GM12865 (cell line): ENCODE measurements at regions not wholly inside any gene's neighbourhood (a gene's known extent, or its start where the extent isn't known, plus 50 kb on each side); places are given as distances from the start of the nearest gene placed in this dataset.

ENCODE experiments used
- DNase-seq: peaks from one replicate; pipeline ENCODE4 v3.0.0; 2010; ENCODE audit warnings: low read depth
- H3K4me3 ChIP-seq: 2 replicates; pipeline ENCODE4 v1.5.1; 2011; ENCODE audit warnings: mild to moderate bottlenecking, low read depth, low read length, control low read depth
- TF ChIP-seq, protein P1 (sequence below): IDR thresholded peaks from 2 replicates; pipeline ENCODE4 v1.5.1; 2011; ENCODE audit warnings: low read length, control low read depth, low read depth, inconsistent platforms; ENCODE audit not compliant: insufficient read depth; ENCODE audit errors: missing control alignments

DNA sequence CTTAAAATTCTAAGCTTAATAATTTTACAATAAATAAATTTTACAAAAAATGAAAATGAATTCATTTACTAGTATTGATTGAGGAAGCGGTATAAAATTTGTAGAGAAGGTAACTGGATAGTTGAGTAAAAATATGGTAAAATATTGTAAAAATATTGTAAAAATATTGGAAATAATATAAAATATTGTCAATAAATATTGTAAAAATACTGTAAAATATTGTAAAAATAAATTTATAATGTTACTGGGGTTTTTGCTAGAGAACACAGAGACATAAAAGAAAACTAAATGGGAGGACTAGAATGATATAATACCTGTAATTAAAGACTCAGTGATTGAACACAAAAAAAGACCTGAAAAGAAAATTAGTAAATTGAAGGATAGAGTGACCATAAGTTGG is 546.3 kb upstream of the NETO1 start:
- H3K4me3 ChIP-seq: no peak overlapping the region
- DNase-seq: no peak
- TF ChIP-seq, protein P1, sequence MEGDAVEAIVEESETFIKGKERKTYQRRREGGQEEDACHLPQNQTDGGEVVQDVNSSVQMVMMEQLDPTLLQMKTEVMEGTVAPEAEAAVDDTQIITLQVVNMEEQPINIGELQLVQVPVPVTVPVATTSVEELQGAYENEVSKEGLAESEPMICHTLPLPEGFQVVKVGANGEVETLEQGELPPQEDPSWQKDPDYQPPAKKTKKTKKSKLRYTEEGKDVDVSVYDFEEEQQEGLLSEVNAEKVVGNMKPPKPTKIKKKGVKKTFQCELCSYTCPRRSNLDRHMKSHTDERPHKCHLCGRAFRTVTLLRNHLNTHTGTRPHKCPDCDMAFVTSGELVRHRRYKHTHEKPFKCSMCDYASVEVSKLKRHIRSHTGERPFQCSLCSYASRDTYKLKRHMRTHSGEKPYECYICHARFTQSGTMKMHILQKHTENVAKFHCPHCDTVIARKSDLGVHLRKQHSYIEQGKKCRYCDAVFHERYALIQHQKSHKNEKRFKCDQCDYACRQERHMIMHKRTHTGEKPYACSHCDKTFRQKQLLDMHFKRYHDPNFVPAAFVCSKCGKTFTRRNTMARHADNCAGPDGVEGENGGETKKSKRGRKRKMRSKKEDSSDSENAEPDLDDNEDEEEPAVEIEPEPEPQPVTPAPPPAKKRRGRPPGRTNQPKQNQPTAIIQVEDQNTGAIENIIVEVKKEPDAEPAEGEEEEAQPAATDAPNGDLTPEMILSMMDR: no peak

DNA sequence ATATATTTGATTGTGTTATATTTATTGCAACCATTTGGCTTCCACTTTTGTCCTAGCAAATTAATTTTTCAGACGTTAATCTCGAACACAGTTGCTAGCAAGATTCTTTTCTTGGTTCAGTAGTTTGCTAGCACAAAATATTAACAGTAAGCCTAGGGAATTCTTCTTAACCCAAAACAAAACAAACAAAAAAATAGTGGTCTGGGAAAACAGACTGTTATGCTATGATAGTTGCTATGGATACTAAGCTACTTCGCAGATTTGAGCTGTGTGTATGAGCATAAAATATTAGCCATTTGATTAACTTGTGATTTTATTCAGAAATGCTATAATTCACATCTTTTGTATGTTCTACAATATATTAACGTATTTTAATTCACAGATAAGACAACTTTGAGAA is 541.5 kb upstream of the NETO1 start:
- DNase-seq: no peak
- TF ChIP-seq, protein P1: no peak

GRCh38 chr18:73408469-73408868 is 540.7 kb upstream of the NETO1 start:
- TF ChIP-seq, protein P1: no peak
- no peak overlapping the region for H3K4me3 ChIP-seq
- DNase-seq: no peak

More for the DNA sequence above, 541.5 kb upstream of the NETO1 start:
- no peak overlapping the region for H3K4me3 ChIP-seq

DNA sequence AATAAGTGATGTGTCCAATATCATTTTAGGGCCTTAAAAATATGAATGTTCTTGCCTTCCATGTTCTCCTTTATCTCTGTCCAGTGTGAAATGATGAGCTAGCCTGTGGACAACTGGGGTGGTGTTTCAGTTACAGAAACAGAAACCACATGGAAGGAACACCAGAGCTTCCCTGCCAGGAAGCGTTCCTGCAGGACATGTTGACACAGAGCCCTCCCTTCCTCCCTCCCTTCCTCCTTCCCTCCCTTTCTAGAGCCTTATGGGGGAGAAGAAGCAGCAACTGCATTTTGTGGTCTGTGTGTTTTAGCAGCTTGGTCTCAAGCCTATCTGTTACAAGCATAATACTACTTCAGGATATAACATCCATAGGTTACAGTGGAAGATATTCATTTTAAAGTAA is 539.7 kb upstream of the NETO1 start:
- TF ChIP-seq, protein P1: no peak
- no peak for DNase-seq

DNA sequence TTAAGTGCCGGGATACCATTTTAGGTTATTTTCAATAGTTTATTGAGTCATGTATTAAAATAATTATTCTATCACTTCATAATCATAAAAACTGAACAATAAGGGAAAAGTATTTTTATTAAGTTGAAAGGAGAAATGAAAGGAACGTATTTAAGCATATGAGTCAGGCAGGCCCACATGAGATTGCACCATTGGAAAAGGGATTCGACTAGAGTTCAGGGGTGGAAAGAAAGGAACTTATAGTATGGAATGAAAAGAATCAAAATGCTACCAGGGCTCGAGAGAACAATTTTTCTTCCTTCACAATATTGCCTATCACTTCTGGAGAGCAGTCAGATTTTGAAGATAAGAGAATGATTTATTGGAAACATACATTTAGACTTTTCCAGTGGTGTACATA is 516.5 kb upstream of the NETO1 start:
- H3K4me3 ChIP-seq: no peak overlapping the region
- TF ChIP-seq, protein P1: no peak
- no peak for DNase-seq

More for the DNA sequence above, 539.7 kb upstream of the NETO1 start:
- no peak overlapping the region for H3K4me3 ChIP-seq

GRCh38 chr18:73381699-73382036 is 513.9 kb upstream of the NETO1 start:
- TF ChIP-seq, protein P1: no peak
- no peak overlapping the region for H3K4me3 ChIP-seq
- no peak for DNase-seq

- TF ChIP-seq, protein P1: no peak
- no peak overlapping the region for H3K4me3 ChIP-seq
- no peak for DNase-seq
These were observed 513.4 kb upstream of the NETO1 start for GRCh38 chr18:73381016-73381698.
